B cell (primary cell): ENCODE measurements at regions not wholly inside any gene's neighbourhood (a gene's known extent, or its start where the extent isn't known, plus 50 kb on each side); places are given as distances from the start of the nearest gene placed in this dataset.

Experiments used
- ATAC-seq: fragments of 200-7000 bp; cut with Tn5 transposase; one replicate; pipeline ENCODE4 v1.10.0; 2021; ENCODE audit warnings: low read depth, mild to moderate bottlenecking, moderate number of reproducible peaks, moderate library complexity
- CTCF ChIA-PET: fragments of 350-600 bp; sonication (Branson Sonifier 250); formaldehyde crosslinking; loops from one replicate; lab custom pipeline; 2021; ENCODE audit warnings: antibody characterized with exemption, inconsistent platforms; lab: Charles Lee
- POLR2A ChIA-PET: fragments of 350-600 bp; sonication (Branson Sonifier 250); formaldehyde crosslinking; loops from one replicate; lab custom pipeline; 2021; ENCODE audit warnings: antibody characterized with exemption; lab: Charles Lee
- DNase-seq: peaks from one replicate; pipeline ENCODE4 v3.0.0; 2013
- H2AFZ ChIP-seq: 2 replicates; pipeline ENCODE4 v1.6.1; 2012; ENCODE audit warnings: mild to moderate bottlenecking, low read depth, low read length; ENCODE audit not compliant: insufficient read depth, poor library complexity, severe bottlenecking
- H3K27ac ChIP-seq, 2 donors: 1 replicate in 1 of 2; 2 replicates in 1 of 2; pipeline ENCODE4 v1.5.1; 2012 to 2013; ENCODE audit warnings: low read length in 2 of 2, mild to moderate bottlenecking in 2 of 2, moderate library complexity in 1 of 2
- H3K27me3 ChIP-seq, 4 experiments: fragments of 200-600 bp in 1 of 4; sonication (generic) in 1 of 4; replicated peaks in 1 of 4; 1 replicate in 2 of 4; 2 replicates in 2 of 4; pipeline versions ENCODE4 v1.6.1 to v1.7.0; 2013 to 2016; ENCODE audit warnings: low read length in 3 of 4, mild to moderate bottlenecking in 2 of 4, mixed read lengths in 1 of 4, moderate library complexity in 1 of 4; ENCODE audit not compliant: insufficient read depth in 4 of 4, control insufficient read depth in 3 of 4; ENCODE audit errors: control extremely low read depth in 1 of 4
- H3K36me3 ChIP-seq, 2 experiments: replicated peaks in 1 of 2; 1 replicate in 1 of 2; 2 replicates in 1 of 2; pipeline versions ENCODE4 v1.6.1 to v1.7.1; 2013; ENCODE audit warnings: low read length in 1 of 2; ENCODE audit not compliant: insufficient read depth in 2 of 2, control insufficient read depth in 1 of 2; ENCODE audit errors: control extremely low read depth in 1 of 2, extremely low read depth in 1 of 2
- H3K4me1 ChIP-seq, 2 donors: fragments of 200-600 bp in 1 of 2; sonication (generic) in 1 of 2; 1 replicate in 1 of 2; 2 replicates in 1 of 2; pipeline versions ENCODE4 v1.5.1 to v1.6.1; 2013 to 2017; ENCODE audit warnings: low read length in 2 of 2; ENCODE audit not compliant: control insufficient read depth in 2 of 2, insufficient read depth in 2 of 2
- H3K4me2 ChIP-seq: replicated peaks from 2 replicates; pipeline ENCODE3; 2012; ENCODE audit warnings: mild to moderate bottlenecking, low read depth, low read length; ENCODE audit not compliant: poor library complexity, severe bottlenecking
- H3K4me3 ChIP-seq, 5 experiments: fragments of 200-600 bp in 1 of 5; sonication (generic) in 1 of 5; 1 replicate in 3 of 5; 2 replicates in 2 of 5; pipeline versions ENCODE4 v1.5.1 to v1.7.0; 2011 to 2016; ENCODE audit warnings: low read length in 4 of 5, mild to moderate bottlenecking in 4 of 5, low read depth in 2 of 5, control low read depth in 1 of 5, moderate library complexity in 1 of 5; ENCODE audit not compliant: insufficient read depth in 1 of 5; ENCODE audit errors: control extremely low read depth in 1 of 5, extremely low read depth in 1 of 5
- H3K79me2 ChIP-seq: fragments of 200-600 bp; sonication (generic); one replicate; pipeline ENCODE4 v1.6.0; 2016; ENCODE audit warnings: low read length; ENCODE audit not compliant: control insufficient read depth, insufficient read depth
- H3K9ac ChIP-seq: fragments of 200-600 bp; sonication (generic); 2 replicates; pipeline ENCODE4 v1.6.1; 2017; ENCODE audit warnings: mild to moderate bottlenecking, low read length, moderate library complexity
- H3K9me3 ChIP-seq, 3 donors: one replicate each; pipeline versions ENCODE4 v1.6.1 to v1.7.1; 2013; ENCODE audit warnings: low read length in 2 of 3; ENCODE audit not compliant: control insufficient read depth in 2 of 3, insufficient read depth in 1 of 3; ENCODE audit errors: control extremely low read depth in 1 of 3
- H4K20me1 ChIP-seq: 2 replicates; pipeline ENCODE4 v1.6.0; 2012; ENCODE audit warnings: mild to moderate bottlenecking, low read length; ENCODE audit not compliant: insufficient read depth, control insufficient read depth, poor library complexity, severe bottlenecking
- H3K27ac Mint-ChIP-seq: one replicate; pipeline ENCODE4 v1.8.0; 2021; ENCODE audit warnings: mixed read lengths
- H3K27me3 Mint-ChIP-seq: one replicate; pipeline ENCODE4 v1.8.0; 2021; ENCODE audit warnings: mixed read lengths
- H3K4me1 Mint-ChIP-seq: one replicate; pipeline ENCODE4 v1.8.0; 2021; ENCODE audit warnings: mixed read lengths
- H3K4me3 Mint-ChIP-seq: one replicate; pipeline ENCODE4 v1.8.0; 2021; ENCODE audit warnings: mixed read lengths
- H3K9me3 Mint-ChIP-seq: one replicate; pipeline ENCODE4 v1.8.0; 2022; ENCODE audit warnings: mixed read lengths; ENCODE audit not compliant: insufficient read depth
- EZH2 ChIP-seq: IDR thresholded peaks from 2 replicates; pipeline ENCODE4 v1.6.1; 2012; ENCODE audit warnings: borderline replicate concordance, low read depth, mild to moderate bottlenecking, moderate library complexity, low read length; ENCODE audit not compliant: insufficient read depth, poor library complexity, severe bottlenecking
- WGBS: methylation state at CpG from one replicate; pipeline ENCODE4 v1.1.5; 2013; ENCODE audit warnings: missing lambda C conversion rate; ENCODE audit not compliant: insufficient coverage; 5-methylcytosine and 5-hydroxymethylcytosine counted together
- intact Hi-C: fragments of 100-400 bp; cut with micrococcal nuclease; formaldehyde crosslinking; loops from one replicate; pipeline ENCODE4 v1.10.0; 2022
- TF ChIP-seq, protein P1 (sequence below): fragments of 200-600 bp; IDR thresholded peaks from one replicate; pipeline ENCODE4 v1.8.0; 2022; ENCODE audit warnings: antibody characterized with exemption, mild to moderate bottlenecking

DNA sequence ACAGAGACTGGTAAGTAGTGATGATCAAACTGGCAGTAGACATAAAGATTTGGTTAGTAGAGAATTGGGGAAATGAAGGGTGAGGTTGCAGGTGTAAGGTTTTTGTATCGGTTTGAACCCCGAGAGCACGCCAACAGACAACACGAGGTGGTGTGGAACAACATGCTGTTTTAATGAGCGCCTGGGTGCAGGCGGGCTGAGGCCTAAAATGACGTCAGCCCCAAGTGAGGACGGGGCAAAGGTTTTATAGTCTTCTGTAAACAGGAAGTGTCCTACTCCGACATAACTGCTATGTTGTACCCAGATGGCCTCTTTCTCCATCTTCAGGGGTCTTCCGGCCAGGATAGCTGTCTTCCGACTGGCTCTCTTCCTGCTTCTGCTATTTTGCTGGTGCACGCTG is 178.8 kb downstream of the HHIPL2 start:
- H3K79me2 ChIP-seq = no peaks in the 10 kb centered on the region
- H3K9me3 Mint-ChIP-seq = no peaks in the 10 kb centered on the region
- no peaks in the 10 kb centered on the region for H3K36me3 ChIP-seq
- H3K9ac ChIP-seq = no peak overlapping the region
- no peaks in the 10 kb centered on the region for H3K4me1 Mint-ChIP-seq
- DNase-seq (no peak), ATAC-seq (no peak)
- H2AFZ ChIP-seq = no peak overlapping the region
- no peak overlapping the region for H3K4me3 Mint-ChIP-seq
- no peak for TF ChIP-seq EZH2
- TF ChIP-seq, protein P1, sequence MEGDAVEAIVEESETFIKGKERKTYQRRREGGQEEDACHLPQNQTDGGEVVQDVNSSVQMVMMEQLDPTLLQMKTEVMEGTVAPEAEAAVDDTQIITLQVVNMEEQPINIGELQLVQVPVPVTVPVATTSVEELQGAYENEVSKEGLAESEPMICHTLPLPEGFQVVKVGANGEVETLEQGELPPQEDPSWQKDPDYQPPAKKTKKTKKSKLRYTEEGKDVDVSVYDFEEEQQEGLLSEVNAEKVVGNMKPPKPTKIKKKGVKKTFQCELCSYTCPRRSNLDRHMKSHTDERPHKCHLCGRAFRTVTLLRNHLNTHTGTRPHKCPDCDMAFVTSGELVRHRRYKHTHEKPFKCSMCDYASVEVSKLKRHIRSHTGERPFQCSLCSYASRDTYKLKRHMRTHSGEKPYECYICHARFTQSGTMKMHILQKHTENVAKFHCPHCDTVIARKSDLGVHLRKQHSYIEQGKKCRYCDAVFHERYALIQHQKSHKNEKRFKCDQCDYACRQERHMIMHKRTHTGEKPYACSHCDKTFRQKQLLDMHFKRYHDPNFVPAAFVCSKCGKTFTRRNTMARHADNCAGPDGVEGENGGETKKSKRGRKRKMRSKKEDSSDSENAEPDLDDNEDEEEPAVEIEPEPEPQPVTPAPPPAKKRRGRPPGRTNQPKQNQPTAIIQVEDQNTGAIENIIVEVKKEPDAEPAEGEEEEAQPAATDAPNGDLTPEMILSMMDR = no peak
- no peak overlapping the region for H3K4me3 ChIP-seq
- no peaks in the 10 kb centered on the region for H3K27me3 ChIP-seq
- POLR2A ChIA-PET = no interaction called here
- intact Hi-C loops = no loop called here
- peaks cover 0 to 1% (median 0%) of the 10 kb centered on the region in 3 donors for H3K9me3 ChIP-seq
- no peaks in the 10 kb centered on the region for H3K4me1 ChIP-seq
- WGBS = 89% methylated on average over 12 of the region's 12 CpGs
- CTCF ChIA-PET = no interaction called here
- H3K27ac Mint-ChIP-seq = no peak overlapping the region
- H4K20me1 ChIP-seq = no peaks in the 10 kb centered on the region
- peaks cover 9% of the 10 kb centered on the region for H3K27me3 Mint-ChIP-seq
- H3K4me2 ChIP-seq = no peak overlapping the region
- no peak overlapping the region for H3K27ac ChIP-seq

DNA sequence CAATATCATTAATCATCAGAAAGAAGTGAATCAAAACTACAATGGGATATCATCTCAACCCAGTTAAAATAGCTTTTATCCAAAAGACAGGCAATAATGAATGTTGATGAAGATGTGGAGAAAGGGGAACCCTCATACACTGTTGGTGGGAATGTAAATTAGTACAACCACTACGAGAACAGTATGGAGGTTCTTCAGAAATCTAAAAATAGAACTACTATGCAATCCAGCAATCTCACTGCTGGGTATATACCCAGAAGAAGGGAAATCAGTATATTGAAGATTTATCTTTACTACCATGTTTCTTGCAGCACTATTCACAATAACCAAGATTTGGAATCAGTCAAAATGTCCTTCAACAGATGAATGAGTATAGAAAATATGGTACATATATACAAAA is 189.8 kb downstream of the HHIPL2 start:
- Histone ChIP-seq H3K27ac (no peak overlapping the region), H3K36me3 (no peaks in the 10 kb centered on the region), H3K4me2 (no peak overlapping the region), H3K4me3 (no peak overlapping the region), H3K4me1 (no peaks in the 10 kb centered on the region), H3K9ac (no peak overlapping the region), H3K79me2 (no peaks in the 10 kb centered on the region), H3K27me3 (no peaks in the 10 kb centered on the region), H2AFZ (no peak overlapping the region), H4K20me1 (no peaks in the 10 kb centered on the region), H3K9me3 (peaks cover 0 to 4% (median 0%) of the 10 kb centered on the region in 3 donors)
- Mint-ChIP-seq H3K9me3 (peaks cover 3% of the 10 kb centered on the region), H3K27ac (no peak overlapping the region), H3K27me3 (peaks cover 4% of the 10 kb centered on the region), H3K4me1 (peaks cover 2% of the 10 kb centered on the region), H3K4me3 (no peak overlapping the region)
- ATAC-seq (no peak), DNase-seq (no peak)
- ChIA-PET POLR2A (no interaction called here), CTCF (no interaction called here)
- TF ChIP-seq EZH2 = no peak
- TF ChIP-seq, protein P1 = no peak
- no CpG with 5 or more reads among the region's 1 CpG for WGBS
- intact Hi-C loops = no loop called here
